Sigmoid colon (tissue), 6 donors: ENCODE measurements at regions not wholly inside any gene's neighbourhood (a gene's known extent, or its start where the extent isn't known, plus 50 kb on each side); places are given as distances from the start of the nearest gene placed in this dataset.

Source experiments
- DNase-seq: peaks from one replicate; pipeline ENCODE4 v3.0.0-alpha.2; 2019
- H3K27ac ChIP-seq, 4 donors: fragments of 200-600 bp; sonication (generic); one replicate each; pipeline ENCODE4 v1.5.1; 2016 to 2019; ENCODE audit warnings: mild to moderate bottlenecking in 1 of 4
- H3K27me3 ChIP-seq, 3 donors: fragments of 200-600 bp; sonication (generic); one replicate each; pipeline ENCODE4 v1.5.1; 2019; ENCODE audit warnings: mild to moderate bottlenecking in 1 of 3
- H3K36me3 ChIP-seq, 4 donors: fragments of 200-600 bp; sonication (generic); one replicate each; pipeline ENCODE4 v1.5.1; 2016 to 2019
- H3K4me1 ChIP-seq, 4 donors: fragments of 200-600 bp; sonication (generic); one replicate each; pipeline ENCODE4 v1.5.1; 2017 to 2019
- H3K4me3 ChIP-seq, 4 donors: fragments of 200-600 bp; sonication (generic); one replicate each; pipeline ENCODE4 v1.5.1; 2017 to 2019; ENCODE audit warnings: mild to moderate bottlenecking in 2 of 4, moderate library complexity in 1 of 4
- H3K9me3 ChIP-seq, 4 donors: fragments of 200-600 bp in 3 of 4; sonication (generic) in 3 of 4; one replicate each; pipeline versions ENCODE4 v1.5.1 to v1.6.1; 2013 to 2019
- CTCF ChIP-seq, 4 experiments: fragments of 450-650 bp in 3 of 4; fragments of 200-600 bp in 1 of 4; IDR thresholded peaks; one replicate each; pipeline ENCODE4 v1.5.1; 2016 to 2019; ENCODE audit warnings: antibody characterized with exemption in 4 of 4, mild to moderate bottlenecking in 3 of 4, moderate library complexity in 2 of 4
- EP300 ChIP-seq, 4 donors: sonication (generic); formaldehyde crosslinking; IDR thresholded peaks; one replicate each; pipeline ENCODE4 v1.6.1; 2017; ENCODE audit warnings: antibody characterized with exemption in 4 of 4
- POLR2A ChIP-seq, 2 donors: fragments of 450-650 bp; IDR thresholded peaks; one replicate each; pipeline ENCODE4 v1.6.1; 2016; ENCODE audit warnings: antibody characterized with exemption in 2 of 2, mild to moderate bottlenecking in 2 of 2, moderate library complexity in 2 of 2
- POLR2AphosphoS5 ChIP-seq, 4 donors: sonication (generic); formaldehyde crosslinking; IDR thresholded peaks; one replicate each; pipeline ENCODE4 v1.6.1; 2017; ENCODE audit warnings: antibody characterized with exemption in 4 of 4
- WGBS, 2 donors: extraction: QIAGEN DNeasy Blood & Tissue Kit; methylation state at CpG; one replicate each; pipeline ENCODE4 v1.1.7; 2013; 5-methylcytosine and 5-hydroxymethylcytosine counted together
- intact Hi-C: fragments of 100-400 bp; cut with DNase I; formaldehyde crosslinking; loops from one replicate; pipeline ENCODE4 v1.15.1; 2023
- donor health status: healthy with polysubstance abuse.
- donor health status: healthy.

- H3K27me3 ChIP-seq = peaks cover 0 to 3% (median 0%) of the 10 kb centered on the region in 3 donors
Measured at GRCh38 chr12:128056136-128056801, 210.7 kb upstream of the TMEM132C start.

GRCh38 chr12:128057586-128057985, 209.4 kb upstream of the TMEM132C start:
- TF ChIP-seq CTCF (IDR thresholded peaks at IDR 0.05) (no peak), POLR2AphosphoS5 (IDR thresholded peaks at IDR 0.05) (no peak), POLR2A (IDR thresholded peaks at IDR 0.05) (no peak), EP300 (IDR thresholded peaks at IDR 0.05) (no peak)
- no peak for DNase-seq
- Histone ChIP-seq H3K27ac (no peak overlapping the region), H3K9me3 (peaks cover 0 to 2% (median 0%) of the 10 kb centered on the region in 4 donors), H3K36me3 (no peaks in the 10 kb centered on the region), H3K4me3 (no peak overlapping the region), H3K27me3 (peaks cover 0 to 3% (median 0%) of the 10 kb centered on the region in 3 donors), H3K4me1 (no peaks in the 10 kb centered on the region)
- intact Hi-C loops = no loop called here
- 88 to 90% methylated on average over 9 of the region's 9 CpGs for WGBS, 2 donors

More at GRCh38 chr12:128056136-128056801, 210.7 kb upstream of the TMEM132C start:
- Histone ChIP-seq H3K27ac (no peak overlapping the region), H3K4me1 (no peaks in the 10 kb centered on the region), H3K4me3 (no peak overlapping the region), H3K36me3 (no peaks in the 10 kb centered on the region), H3K9me3 (peaks cover 0 to 2% (median 0%) of the 10 kb centered on the region in 4 donors)
- no peak for DNase-seq
- TF ChIP-seq CTCF (IDR thresholded peaks at IDR 0.05) = no peak
- no peak for TF ChIP-seq POLR2AphosphoS5 (IDR thresholded peaks at IDR 0.05)
- no peak for TF ChIP-seq POLR2A (IDR thresholded peaks at IDR 0.05)
- intact Hi-C loops = no loop called here
- 78 to 89% methylated on average over 10 of the region's 10 CpGs for WGBS, 2 donors

- no peaks in the 10 kb centered on the region for H3K4me1 ChIP-seq
- H3K27me3 ChIP-seq = peaks cover 0 to 3% (median 0%) of the 10 kb centered on the region in 3 donors
- H3K36me3 ChIP-seq = no peaks in the 10 kb centered on the region
- TF ChIP-seq EP300 (IDR thresholded peaks at IDR 0.05) (no peak), CTCF (IDR thresholded peaks at IDR 0.05) (no peak), POLR2A (IDR thresholded peaks at IDR 0.05) (no peak), POLR2AphosphoS5 (IDR thresholded peaks at IDR 0.05) (no peak)
- DNase-seq = no peak
- intact Hi-C loops = no loop called here
- H3K4me3 ChIP-seq = no peak overlapping the region
- H3K27ac ChIP-seq = no peak overlapping the region
- H3K9me3 ChIP-seq = peaks cover 0 to 2% (median 0%) of the 10 kb centered on the region in 4 donors
- WGBS, 2 donors = 75 to 89% methylated on average over 18 of the region's 18 CpGs
Measured at GRCh38 chr12:128059621-128060370, 207.2 kb upstream of the TMEM132C start.

GRCh38 chr12:128068211-128068610, 198.8 kb upstream of the TMEM132C start:
- Histone ChIP-seq H3K4me3 (no peak overlapping the region), H3K27me3 (no peaks in the 10 kb centered on the region), H3K9me3 (no peaks in the 10 kb centered on the region), H3K4me1 (no peaks in the 10 kb centered on the region), H3K36me3 (no peaks in the 10 kb centered on the region), H3K27ac (no peak overlapping the region)
- no peak for DNase-seq
- intact Hi-C loops = no loop called here
- 88 to 92% methylated on average over 5 of the region's 5 CpGs for WGBS, 2 donors
- TF ChIP-seq EP300 (IDR thresholded peaks at IDR 0.05) = no peak
- no peak for TF ChIP-seq POLR2A (IDR thresholded peaks at IDR 0.05)
- no peak for TF ChIP-seq POLR2AphosphoS5 (IDR thresholded peaks at IDR 0.05)
- TF ChIP-seq CTCF (IDR thresholded peaks at IDR 0.05) = no peak
